AG04449 (cell line): ENCODE measurements at regions not wholly inside any gene's neighbourhood (a gene's known extent, or its start where the extent isn't known, plus 50 kb on each side); places are given as distances from the start of the nearest gene placed in this dataset.

ENCODE experiments used
- CTCF ChIA-PET: fragments of 350-600 bp; formaldehyde crosslinking; extraction: SDS; loops from one replicate; lab custom pipeline; 2021; ENCODE audit warnings: antibody characterized with exemption; lab: Yijun Ruan, JAX
- POLR2A ChIA-PET: fragments of 400-600, 350-600 bp; formaldehyde crosslinking; extraction: SDS; loops from one replicate; lab custom pipeline; 2020; ENCODE audit warnings: antibody characterized with exemption, inconsistent platforms; lab: Yijun Ruan, JAX
- DNase-seq: peaks from one replicate; pipeline ENCODE4 v3.0.0-alpha.2; 2010; ENCODE audit warnings: low read depth, low spot score
- H3K4me3 ChIP-seq: 2 replicates; pipeline ENCODE4 v1.5.1; 2011; ENCODE audit warnings: low read depth, mild to moderate bottlenecking, control low read depth, low read length
- CTCF ChIP-seq: IDR thresholded peaks from one replicate; pipeline ENCODE4 v1.5.1; 2011; ENCODE audit warnings: mild to moderate bottlenecking, moderate library complexity, low read length, control low read depth, inconsistent platforms; ENCODE audit not compliant: insufficient read depth; ENCODE audit errors: missing control alignments

DNA sequence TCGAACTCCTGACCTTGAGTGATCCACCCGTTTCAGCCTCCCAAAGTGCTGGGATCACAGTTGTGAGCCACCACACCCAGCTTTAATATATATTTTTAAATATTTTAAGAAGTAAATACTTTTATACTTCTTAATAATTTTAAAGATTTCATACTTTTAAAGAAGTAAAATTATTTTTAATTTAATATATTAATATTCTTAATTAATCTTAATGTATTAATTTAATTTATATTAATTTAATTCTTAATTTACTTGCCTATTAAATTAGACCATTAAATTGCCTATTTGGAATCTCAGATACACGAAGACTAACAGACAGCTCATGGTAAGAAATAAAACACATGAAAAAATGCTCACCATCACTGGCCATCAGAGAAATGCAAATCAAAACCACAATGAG is 1087.4 kb downstream of the CDH18 start:
- ChIA-PET POLR2A (no interaction called here), CTCF (no interaction called here)
- no peak for TF ChIP-seq CTCF
- no peak for DNase-seq
- no peak overlapping the region for H3K4me3 ChIP-seq

- CTCF ChIA-PET, result no interaction called here
- POLR2A ChIA-PET, result no interaction called here
- no peak overlapping the region for H3K4me3 ChIP-seq
- TF ChIP-seq CTCF, result no peak
- no peak for DNase-seq
Measured at GRCh38 chr5:18920966-18921365, 1067.0 kb downstream of the CDH18 start.

DNA sequence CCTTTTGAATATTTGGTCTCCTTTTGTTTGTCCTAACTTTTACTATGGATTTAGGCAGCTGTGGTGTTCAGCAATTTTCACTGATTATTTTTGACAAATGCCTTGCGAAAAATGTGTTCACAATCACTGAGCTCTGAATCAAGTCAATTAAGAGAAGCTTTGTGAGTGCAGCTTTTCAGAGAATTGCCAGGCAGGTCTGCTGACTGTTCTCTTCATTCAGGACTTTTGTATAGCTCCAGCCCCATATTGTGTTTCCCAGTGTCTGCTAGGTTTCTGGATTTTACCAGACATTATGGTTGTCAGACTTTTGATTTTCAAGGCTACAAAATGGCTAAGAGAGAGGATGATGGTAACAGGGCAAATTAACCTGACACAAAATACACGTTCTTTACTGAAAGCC is 1055.9 kb downstream of the CDH18 start:
- ChIA-PET POLR2A (no interaction called here), CTCF (no interaction called here)
- H3K4me3 ChIP-seq, result no peak overlapping the region
- no peak for DNase-seq
- no peak for TF ChIP-seq CTCF

- no peak for TF ChIP-seq CTCF
- ChIA-PET CTCF (no interaction called here), POLR2A (no interaction called here)
- DNase-seq, result no peak
- H3K4me3 ChIP-seq, result no peak overlapping the region
Measured at GRCh38 chr5:18944771-18945170, 1043.2 kb downstream of the CDH18 start.

DNA sequence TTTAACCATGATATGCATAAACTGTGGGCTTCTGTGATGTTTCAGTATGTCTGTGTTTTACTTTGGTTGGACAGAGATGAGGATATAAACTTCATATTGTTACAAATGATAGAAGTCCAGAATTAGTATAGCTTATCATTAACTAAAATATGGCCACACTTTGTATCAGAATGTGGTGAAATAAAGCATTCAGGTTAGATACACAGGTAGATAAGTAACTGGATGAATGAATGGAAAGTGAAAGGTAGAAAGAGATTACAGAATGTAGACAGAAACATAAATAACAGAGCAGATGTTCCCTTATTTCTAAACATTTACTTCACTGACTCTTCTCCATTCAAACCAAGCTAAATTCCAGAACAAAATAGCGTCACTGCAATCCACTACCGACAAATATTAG is 1033.8 kb downstream of the CDH18 start:
- TF ChIP-seq CTCF, result no peak
- no peak overlapping the region for H3K4me3 ChIP-seq
- ChIA-PET POLR2A (no interaction called here), CTCF (no interaction called here)
- DNase-seq, result no peak

DNA sequence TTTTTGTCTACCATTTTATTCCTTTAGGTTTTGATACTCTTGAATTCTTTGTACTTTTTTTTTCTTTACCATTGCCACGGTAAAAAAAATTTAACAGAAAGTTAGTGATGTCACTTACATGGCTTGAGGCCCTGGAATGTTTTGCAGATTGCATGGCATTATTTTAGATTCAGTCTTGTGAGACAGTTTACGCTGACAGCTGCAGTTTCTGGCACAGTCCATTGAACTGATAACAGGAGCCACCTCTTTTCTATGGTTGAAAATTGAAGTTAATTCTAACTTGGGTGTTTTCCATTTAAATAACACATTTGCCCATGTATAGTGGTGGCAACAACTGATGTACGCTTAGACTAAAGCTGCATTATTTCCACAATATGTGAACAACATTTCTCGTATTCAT is 1028.5 kb downstream of the CDH18 start:
- ChIA-PET CTCF (no interaction called here), POLR2A (no interaction called here)
- no peak for TF ChIP-seq CTCF
- no peak for DNase-seq
- H3K4me3 ChIP-seq, result no peak overlapping the region
